ENCODE measurements at regions not wholly inside any gene's neighbourhood (a gene's known extent, or its start where the extent isn't known, plus 50 kb on each side); places are given as distances from the start of the nearest gene placed in this dataset.
"Not testable (repeated sequence)": the region's sequence is repeated elsewhere in the genome, so short reads cannot be mapped to it uniquely, and the experiment has no call there.

- not testable (repeated sequence) for DNase-seq (ENCODE audit: low spot score)
These were observed 264.0 kb downstream of the SMARCA2 start for GRCh38 chr9:2279138-2279537.

GRCh38 chr9:2281031-2281802 is 266.1 kb downstream of the SMARCA2 start:
- DNase-seq (ENCODE audit: low spot score): no peak

- DNase-seq (ENCODE audit: low spot score): no peak
These were observed 266.6 kb downstream of the SMARCA2 start for GRCh38 chr9:2281803-2282185.

GRCh38 chr9:2284770-2285169 is 269.6 kb downstream of the SMARCA2 start:
- no peak for DNase-seq (ENCODE audit: low spot score)

- no peak for DNase-seq (ENCODE audit: low spot score)
These were observed 270.5 kb downstream of the SMARCA2 start for GRCh38 chr9:2285416-2286332.

- no peak for DNase-seq (ENCODE audit: low spot score)
These were observed 271.2 kb downstream of the SMARCA2 start for GRCh38 chr9:2286333-2286705.

GRCh38 chr9:2286825-2287455 is 271.8 kb downstream of the SMARCA2 start:
- DNase-seq (ENCODE audit: low spot score): no peak

- no peak for DNase-seq (ENCODE audit: low spot score)
These were observed 273.2 kb downstream of the SMARCA2 start for GRCh38 chr9:2288309-2288708.

GRCh38 chr9:2289263-2289662 is 274.1 kb downstream of the SMARCA2 start:
- DNase-seq (ENCODE audit: low spot score): no peak

GRCh38 chr9:2290382-2290781 is 275.2 kb downstream of the SMARCA2 start:
- DNase-seq (ENCODE audit: low spot score): no peak

- DNase-seq (ENCODE audit: low spot score): no peak
These were observed 277.0 kb downstream of the SMARCA2 start for GRCh38 chr9:2291980-2292704.

- no peak for DNase-seq (ENCODE audit: low spot score)
These were observed 277.6 kb downstream of the SMARCA2 start for GRCh38 chr9:2292733-2293132.

GRCh38 chr9:2297771-2298170 is 282.6 kb downstream of the SMARCA2 start:
- no peak for DNase-seq (ENCODE audit: low spot score)

GRCh38 chr9:2298217-2298616 is 283.1 kb downstream of the SMARCA2 start:
- DNase-seq (ENCODE audit: low spot score): no peak

GRCh38 chr9:2299156-2299842 is 284.2 kb downstream of the SMARCA2 start:
- no peak for DNase-seq (ENCODE audit: low spot score)

GRCh38 chr9:2299843-2300205 is 284.7 kb downstream of the SMARCA2 start:
- DNase-seq (ENCODE audit: low spot score): no peak

- no peak for DNase-seq (ENCODE audit: low spot score)
These were observed 285.2 kb downstream of the SMARCA2 start for GRCh38 chr9:2300325-2300724.

- DNase-seq (ENCODE audit: low spot score): no peak
These were observed 287.5 kb downstream of the SMARCA2 start for GRCh38 chr9:2302606-2303005.

- DNase-seq (ENCODE audit: low spot score): no peak
These were observed 287.9 kb downstream of the SMARCA2 start for GRCh38 chr9:2303056-2303455.

- no peak for DNase-seq (ENCODE audit: low spot score)
These were observed 292.3 kb downstream of the SMARCA2 start for GRCh38 chr9:2307480-2307879.

- no peak for DNase-seq (ENCODE audit: low spot score)
These were observed 296.8 kb downstream of the SMARCA2 start for GRCh38 chr9:2311920-2312319.

- DNase-seq (ENCODE audit: low spot score): no peak
These were observed 298.4 kb downstream of the SMARCA2 start for GRCh38 chr9:2313512-2313911.

Data from CD4-positive, alpha-beta T cell treated with Interleukin-15 for 4 hours (primary cell).